ENCODE measurements at regions not wholly inside any gene's neighbourhood (a gene's known extent, or its start where the extent isn't known, plus 50 kb on each side); places are given as distances from the start of the nearest gene placed in this dataset.

- no peak for TF ChIP-seq POLR2A (IDR thresholded peaks at IDR 0.05; ENCODE audit: low read depth, low read length)
- DNase-seq (ENCODE audit: insufficient read length, low spot score), result no peak
- no peak for FAIRE-seq
Measured at GRCh38 chr11:103681855-103682254, 354.6 kb upstream of the DDI1 start.

GRCh38 chr11:103682318-103683184, 353.9 kb upstream of the DDI1 start:
- DNase-seq (ENCODE audit: insufficient read length, low spot score), result peak; percentile 17
- no peak for TF ChIP-seq POLR2A (IDR thresholded peaks at IDR 0.05; ENCODE audit: low read depth, low read length)
- FAIRE-seq, result peak; percentile 20

- FAIRE-seq (no peak), DNase-seq (ENCODE audit: insufficient read length, low spot score) (no peak)
- no peak for TF ChIP-seq POLR2A (IDR thresholded peaks at IDR 0.05; ENCODE audit: low read depth, low read length)
Measured at GRCh38 chr11:103683576-103683975, 352.9 kb upstream of the DDI1 start.

DNA sequence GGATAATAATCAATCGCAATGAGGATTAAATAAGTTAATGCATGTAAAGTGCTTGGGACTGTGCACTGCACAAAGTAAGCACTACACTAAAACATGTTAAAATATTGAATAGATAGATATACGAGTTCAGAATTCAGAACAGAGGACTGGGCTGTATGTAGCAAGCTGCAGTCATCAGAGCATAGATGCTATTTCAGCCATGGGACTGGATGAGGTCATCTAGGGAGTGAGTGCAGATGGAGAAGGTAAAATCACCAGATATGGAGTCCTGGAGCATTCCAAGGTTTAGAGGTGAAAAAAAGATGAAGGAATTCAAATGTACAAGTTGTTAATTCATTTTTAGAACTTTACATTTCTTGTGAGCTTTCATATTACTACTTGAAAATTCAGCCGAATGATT, 347.5 kb upstream of the DDI1 start:
- no peak for TF ChIP-seq POLR2A (IDR thresholded peaks at IDR 0.05; ENCODE audit: low read depth, low read length)
- FAIRE-seq (no peak), DNase-seq (ENCODE audit: insufficient read length, low spot score) (no peak)

DNA sequence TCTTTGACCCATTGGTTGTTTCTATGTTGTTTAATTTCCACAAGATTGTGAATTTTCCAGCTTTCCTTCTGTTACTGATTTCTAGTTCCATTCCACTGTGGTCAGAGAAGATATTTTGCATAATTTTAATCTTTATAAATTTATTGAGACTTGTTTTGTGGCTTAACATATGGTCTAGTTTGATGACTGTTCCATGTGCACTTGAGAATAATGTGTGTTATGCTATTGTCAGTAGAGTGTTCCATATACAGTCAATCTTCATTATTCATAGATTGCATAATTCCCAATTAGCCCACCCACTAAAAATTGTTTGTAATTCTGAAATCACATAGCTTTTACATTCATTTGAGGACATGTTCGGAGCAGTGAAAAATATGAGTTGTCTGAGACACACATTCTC, 346.1 kb upstream of the DDI1 start:
- DNase-seq (ENCODE audit: insufficient read length, low spot score) (no peak), FAIRE-seq (no peak)
- TF ChIP-seq POLR2A (IDR thresholded peaks at IDR 0.05; ENCODE audit: low read depth, low read length), result no peak

- FAIRE-seq (no peak), DNase-seq (ENCODE audit: insufficient read length, low spot score) (no peak)
- no peak for TF ChIP-seq POLR2A (IDR thresholded peaks at IDR 0.05; ENCODE audit: low read depth, low read length)
Measured at GRCh38 chr11:103696123-103696522, 340.3 kb upstream of the DDI1 start.

- DNase-seq (ENCODE audit: insufficient read length, low spot score) (no peak), FAIRE-seq (no peak)
- no peak for TF ChIP-seq POLR2A (IDR thresholded peaks at IDR 0.05; ENCODE audit: low read depth, low read length)
Measured at GRCh38 chr11:103699216-103699615, 337.2 kb upstream of the DDI1 start.

DNA sequence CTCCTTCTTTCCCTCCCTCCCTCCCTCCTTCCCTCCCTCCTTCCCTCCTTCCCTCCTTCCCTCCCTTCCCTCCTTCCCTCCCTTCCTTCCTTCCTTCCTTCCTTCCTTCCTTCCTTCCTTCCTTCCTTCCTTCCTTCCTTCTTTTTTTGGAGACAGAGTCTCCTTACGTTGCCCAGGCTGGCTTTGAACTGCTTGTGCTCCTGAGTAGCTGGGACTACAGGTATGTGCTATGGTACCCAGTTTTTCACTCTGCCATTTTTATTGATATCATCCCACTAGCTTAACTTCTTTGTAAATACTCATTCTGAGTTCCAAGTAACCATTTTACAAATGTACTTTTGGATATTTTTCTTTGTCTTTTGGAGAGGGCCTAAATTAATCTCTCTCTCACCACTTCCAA, 336.8 kb upstream of the DDI1 start:
- TF ChIP-seq POLR2A (IDR thresholded peaks at IDR 0.05; ENCODE audit: low read depth, low read length), result no peak
- DNase-seq (ENCODE audit: insufficient read length, low spot score), result no peak
- no peak for FAIRE-seq

GRCh38 chr11:103700622-103701021, 335.8 kb upstream of the DDI1 start:
- FAIRE-seq (no peak), DNase-seq (ENCODE audit: insufficient read length, low spot score) (no peak)
- no peak for TF ChIP-seq POLR2A (IDR thresholded peaks at IDR 0.05; ENCODE audit: low read depth, low read length)

DNA sequence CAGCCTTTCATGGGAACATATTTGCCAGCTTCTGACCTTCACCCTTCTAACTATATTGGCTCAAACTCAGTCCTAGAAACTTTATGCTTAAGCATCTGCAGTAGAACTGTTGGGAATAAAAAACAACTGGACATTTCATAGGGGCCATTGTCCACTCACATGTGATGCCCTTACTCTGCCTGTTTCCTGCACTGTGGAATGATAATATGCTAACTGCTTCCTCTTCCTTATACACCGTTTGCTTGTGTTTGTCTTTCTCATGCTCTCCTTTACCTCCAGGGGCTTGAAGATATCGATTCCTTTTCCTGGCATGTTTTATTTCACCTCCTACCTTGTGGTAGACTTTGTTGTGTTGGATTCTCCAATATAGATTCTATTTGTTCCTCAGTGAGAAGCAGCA, 333.0 kb upstream of the DDI1 start:
- no peak for FAIRE-seq
- TF ChIP-seq POLR2A (IDR thresholded peaks at IDR 0.05; ENCODE audit: low read depth, low read length), result no peak

GRCh38 chr11:103703954-103704353, 332.5 kb upstream of the DDI1 start:
- TF ChIP-seq POLR2A (IDR thresholded peaks at IDR 0.05; ENCODE audit: low read depth, low read length), result no peak
- FAIRE-seq (no peak), DNase-seq (ENCODE audit: insufficient read length, low spot score) (no peak)

More for the DNA sequence above, 333.0 kb upstream of the DDI1 start:
- no peak for DNase-seq (ENCODE audit: insufficient read length, low spot score)

- TF ChIP-seq POLR2A (IDR thresholded peaks at IDR 0.05; ENCODE audit: low read depth, low read length), result no peak
- no peak for FAIRE-seq
- DNase-seq (ENCODE audit: insufficient read length, low spot score), result no peak
Measured at GRCh38 chr11:103705642-103706041, 330.8 kb upstream of the DDI1 start.

DNA sequence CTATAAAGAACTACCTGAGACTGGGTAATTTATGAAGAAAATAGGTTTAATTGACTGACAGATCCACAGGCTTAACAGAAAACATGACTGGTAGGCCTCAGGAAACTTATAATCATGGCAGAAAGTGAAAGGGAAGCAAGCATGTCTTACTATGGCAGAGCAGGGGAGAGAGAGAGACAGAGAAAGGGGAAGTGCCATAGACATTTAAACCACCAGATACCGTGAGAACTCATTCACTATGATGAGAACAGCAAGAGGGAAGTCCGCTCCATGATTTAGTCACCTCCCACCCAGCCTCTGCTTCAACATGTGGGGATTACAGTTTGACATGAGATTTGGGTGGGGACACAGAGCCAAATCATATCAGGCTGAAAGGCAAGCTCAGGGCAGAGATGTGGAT, 327.1 kb upstream of the DDI1 start:
- no peak for FAIRE-seq
- DNase-seq (ENCODE audit: insufficient read length, low spot score), result no peak
- no peak for TF ChIP-seq POLR2A (IDR thresholded peaks at IDR 0.05; ENCODE audit: low read depth, low read length)

- DNase-seq (ENCODE audit: insufficient read length, low spot score) (no peak), FAIRE-seq (no peak)
- TF ChIP-seq POLR2A (IDR thresholded peaks at IDR 0.05; ENCODE audit: low read depth, low read length), result no peak
Measured at GRCh38 chr11:103714246-103714645, 322.2 kb upstream of the DDI1 start.

- FAIRE-seq (no peak), DNase-seq (ENCODE audit: insufficient read length, low spot score) (no peak)
- no peak for TF ChIP-seq POLR2A (IDR thresholded peaks at IDR 0.05; ENCODE audit: low read depth, low read length)
Measured at GRCh38 chr11:103716363-103716762, 320.1 kb upstream of the DDI1 start.
